ENCODE measurements at regions not wholly inside any gene's neighbourhood (a gene's known extent, or its start where the extent isn't known, plus 50 kb on each side); places are given as distances from the start of the nearest gene placed in this dataset.

GRCh38 chr2:167900435-167901114, 346.8 kb downstream of the STK39 start:
- Mint-ChIP-seq H3K4me3 (no peak overlapping the region), H3K36me3 (ENCODE audit: low read depth) (no peaks in the 10 kb centered on the region), H3K27me3 (no peaks in the 10 kb centered on the region), H3K4me1 (ENCODE audit: low read depth) (no peaks in the 10 kb centered on the region), H3K27ac (no peak overlapping the region), H3K9me3 (peaks cover 8% of the 10 kb centered on the region)
- intact Hi-C loops (cut with micrococcal nuclease), result no loop called here

GRCh38 chr2:167898340-167898739, 349.1 kb downstream of the STK39 start:
- Mint-ChIP-seq H3K4me3 (no peak overlapping the region), H3K27me3 (no peaks in the 10 kb centered on the region), H3K9me3 (peaks cover 9% of the 10 kb centered on the region), H3K36me3 (ENCODE audit: low read depth) (no peaks in the 10 kb centered on the region), H3K27ac (no peak overlapping the region), H3K4me1 (ENCODE audit: low read depth) (no peaks in the 10 kb centered on the region)
- intact Hi-C loops (cut with micrococcal nuclease), result no loop called here

- intact Hi-C loops (cut with micrococcal nuclease), result no loop called here
- Mint-ChIP-seq H3K36me3 (ENCODE audit: low read depth) (no peaks in the 10 kb centered on the region), H3K9me3 (peaks cover 53% of the 10 kb centered on the region), H3K27me3 (no peaks in the 10 kb centered on the region), H3K4me3 (no peak overlapping the region), H3K4me1 (ENCODE audit: low read depth) (no peaks in the 10 kb centered on the region), H3K27ac (no peak overlapping the region)
Observed at GRCh38 chr2:167891841-167892240, 355.6 kb downstream of the STK39 start.

GRCh38 chr2:167890739-167891138, 356.7 kb downstream of the STK39 start:
- H3K27ac Mint-ChIP-seq, result no peak overlapping the region
- H3K27me3 Mint-ChIP-seq, result no peaks in the 10 kb centered on the region
- no peaks in the 10 kb centered on the region for H3K36me3 Mint-ChIP-seq (ENCODE audit: low read depth)
- H3K9me3 Mint-ChIP-seq, result peaks cover 46% of the 10 kb centered on the region
- H3K4me1 Mint-ChIP-seq (ENCODE audit: low read depth), result no peaks in the 10 kb centered on the region
- H3K4me3 Mint-ChIP-seq, result no peak overlapping the region
- intact Hi-C loops (cut with micrococcal nuclease), result no loop called here

- Mint-ChIP-seq H3K36me3 (ENCODE audit: low read depth) (no peaks in the 10 kb centered on the region), H3K27me3 (no peaks in the 10 kb centered on the region), H3K4me3 (no peak overlapping the region), H3K27ac (no peak overlapping the region), H3K9me3 (no peaks in the 10 kb centered on the region), H3K4me1 (ENCODE audit: low read depth) (no peaks in the 10 kb centered on the region)
- intact Hi-C loops (cut with micrococcal nuclease), result no loop called here
Observed at GRCh38 chr2:167880415-167880814, 367.0 kb downstream of the STK39 start.

GRCh38 chr2:167875529-167875928, 371.9 kb downstream of the STK39 start:
- Mint-ChIP-seq H3K27ac (no peak overlapping the region), H3K9me3 (no peaks in the 10 kb centered on the region), H3K27me3 (no peaks in the 10 kb centered on the region), H3K4me1 (ENCODE audit: low read depth) (no peaks in the 10 kb centered on the region), H3K4me3 (no peak overlapping the region), H3K36me3 (ENCODE audit: low read depth) (no peaks in the 10 kb centered on the region)
- intact Hi-C loops (cut with micrococcal nuclease), result no loop called here

- Mint-ChIP-seq H3K9me3 (no peaks in the 10 kb centered on the region), H3K36me3 (ENCODE audit: low read depth) (no peaks in the 10 kb centered on the region), H3K27ac (no peak overlapping the region), H3K27me3 (no peaks in the 10 kb centered on the region), H3K4me1 (ENCODE audit: low read depth) (no peaks in the 10 kb centered on the region), H3K4me3 (no peak overlapping the region)
- intact Hi-C loops (cut with micrococcal nuclease), result no loop called here
Observed at GRCh38 chr2:167874812-167875211, 372.6 kb downstream of the STK39 start.

GRCh38 chr2:167871286-167871685, 376.1 kb downstream of the STK39 start:
- intact Hi-C loops (cut with micrococcal nuclease), result no loop called here
- Mint-ChIP-seq H3K9me3 (no peaks in the 10 kb centered on the region), H3K4me1 (ENCODE audit: low read depth) (no peaks in the 10 kb centered on the region), H3K27me3 (no peaks in the 10 kb centered on the region), H3K36me3 (ENCODE audit: low read depth) (no peaks in the 10 kb centered on the region), H3K27ac (no peak overlapping the region), H3K4me3 (no peak overlapping the region)

GRCh38 chr2:167869200-167869599, 378.2 kb downstream of the STK39 start:
- Mint-ChIP-seq H3K27me3 (no peaks in the 10 kb centered on the region), H3K4me1 (ENCODE audit: low read depth) (no peaks in the 10 kb centered on the region), H3K4me3 (no peak overlapping the region), H3K9me3 (no peaks in the 10 kb centered on the region), H3K36me3 (ENCODE audit: low read depth) (no peaks in the 10 kb centered on the region), H3K27ac (no peak overlapping the region)
- intact Hi-C loops (cut with micrococcal nuclease), result no loop called here

GRCh38 chr2:167863377-167863776, 384.0 kb downstream of the STK39 start:
- intact Hi-C loops (cut with micrococcal nuclease), result no loop called here
- Mint-ChIP-seq H3K4me3 (no peak overlapping the region), H3K27me3 (no peaks in the 10 kb centered on the region), H3K4me1 (ENCODE audit: low read depth) (no peaks in the 10 kb centered on the region), H3K27ac (no peak overlapping the region), H3K9me3 (no peaks in the 10 kb centered on the region), H3K36me3 (ENCODE audit: low read depth) (no peaks in the 10 kb centered on the region)

GRCh38 chr2:167862782-167863181, 384.6 kb downstream of the STK39 start:
- Mint-ChIP-seq H3K27me3 (no peaks in the 10 kb centered on the region), H3K9me3 (no peaks in the 10 kb centered on the region), H3K4me1 (ENCODE audit: low read depth) (no peaks in the 10 kb centered on the region), H3K27ac (no peak overlapping the region), H3K36me3 (ENCODE audit: low read depth) (no peaks in the 10 kb centered on the region), H3K4me3 (no peak overlapping the region)
- intact Hi-C loops (cut with micrococcal nuclease), result no loop called here

- H3K9me3 Mint-ChIP-seq, result no peaks in the 10 kb centered on the region
- H3K27me3 Mint-ChIP-seq, result no peaks in the 10 kb centered on the region
- H3K4me1 Mint-ChIP-seq (ENCODE audit: low read depth), result no peaks in the 10 kb centered on the region
- H3K4me3 Mint-ChIP-seq, result no peak overlapping the region
- H3K27ac Mint-ChIP-seq, result no peak overlapping the region
- H3K36me3 Mint-ChIP-seq (ENCODE audit: low read depth), result no peaks in the 10 kb centered on the region
- intact Hi-C loops (cut with micrococcal nuclease), result no loop called here
Observed at GRCh38 chr2:167862296-167862695, 385.1 kb downstream of the STK39 start.

GRCh38 chr2:167861574-167862193, 385.7 kb downstream of the STK39 start:
- H3K27me3 Mint-ChIP-seq, result no peaks in the 10 kb centered on the region
- no peak overlapping the region for H3K27ac Mint-ChIP-seq
- H3K36me3 Mint-ChIP-seq (ENCODE audit: low read depth), result no peaks in the 10 kb centered on the region
- H3K4me3 Mint-ChIP-seq, result no peak overlapping the region
- no peaks in the 10 kb centered on the region for H3K4me1 Mint-ChIP-seq (ENCODE audit: low read depth)
- no peaks in the 10 kb centered on the region for H3K9me3 Mint-ChIP-seq
- intact Hi-C loops (cut with micrococcal nuclease), result no loop called here

- Mint-ChIP-seq H3K27me3 (no peaks in the 10 kb centered on the region), H3K9me3 (no peaks in the 10 kb centered on the region), H3K36me3 (ENCODE audit: low read depth) (no peaks in the 10 kb centered on the region), H3K4me3 (no peak overlapping the region), H3K4me1 (ENCODE audit: low read depth) (no peaks in the 10 kb centered on the region), H3K27ac (no peak overlapping the region)
- intact Hi-C loops (cut with micrococcal nuclease), result no loop called here
Observed at GRCh38 chr2:167860082-167860481, 387.3 kb downstream of the STK39 start.

- Mint-ChIP-seq H3K9me3 (no peaks in the 10 kb centered on the region), H3K4me3 (no peak overlapping the region), H3K27me3 (no peaks in the 10 kb centered on the region), H3K27ac (no peak overlapping the region), H3K36me3 (ENCODE audit: low read depth) (no peaks in the 10 kb centered on the region), H3K4me1 (ENCODE audit: low read depth) (no peaks in the 10 kb centered on the region)
- intact Hi-C loops (cut with micrococcal nuclease), result no loop called here
Observed at GRCh38 chr2:167859676-167860075, 387.7 kb downstream of the STK39 start.

Data from dendritic cell treated with granulocyte-macrophage colony-stimulating factor and Interleukin-4, amounts not matched to agents 40 ng/mL and 50 ng/mL, for 4 days (primary cell).